Effector memory CD4-positive, alpha-beta T cell (primary cell): ENCODE measurements at regions not wholly inside any gene's neighbourhood (a gene's known extent, or its start where the extent isn't known, plus 50 kb on each side); places are given as distances from the start of the nearest gene placed in this dataset.

ENCODE experiments used
- DNase-seq, 3 donors: peaks; one replicate each; pipeline ENCODE4 v3.0.0-alpha.2; 2020
- H3K27ac ChIP-seq: 2 replicates; pipeline ENCODE4 v1.7.0; 2013; ENCODE audit warnings: mild to moderate bottlenecking, low read length, moderate library complexity; ENCODE audit not compliant: insufficient read depth, poor library complexity, severe bottlenecking
- H3K27me3 ChIP-seq: replicated peaks from 2 replicates; pipeline ENCODE4 v1.7.0; 2013; ENCODE audit warnings: mild to moderate bottlenecking, low read length; ENCODE audit not compliant: insufficient read depth, control insufficient read depth, poor library complexity, severe bottlenecking
- H3K36me3 ChIP-seq: 2 replicates; pipeline ENCODE4 v1.7.0; 2013; ENCODE audit warnings: mild to moderate bottlenecking, low read length, moderate library complexity; ENCODE audit not compliant: control insufficient read depth, insufficient read depth
- H3K4me1 ChIP-seq: 2 replicates; pipeline ENCODE4 v1.7.0; 2013; ENCODE audit warnings: low read length, mild to moderate bottlenecking; ENCODE audit not compliant: control insufficient read depth, insufficient read depth, poor library complexity, severe bottlenecking
- H3K4me3 ChIP-seq: 2 replicates; pipeline ENCODE4 v1.7.0; 2013; ENCODE audit warnings: low read length, low read depth, mild to moderate bottlenecking; ENCODE audit not compliant: insufficient read depth, poor library complexity, severe bottlenecking
- H3K9me3 ChIP-seq: 2 replicates; pipeline ENCODE4 v1.7.0; 2013; ENCODE audit warnings: mild to moderate bottlenecking, low read length, moderate library complexity; ENCODE audit not compliant: control insufficient read depth

GRCh38 chr1:98398092-98398491 is 263.4 kb upstream of the SNX7 start:
- no peaks in the 10 kb centered on the region for H3K9me3 ChIP-seq
- no peaks in the 10 kb centered on the region for H3K36me3 ChIP-seq
- peaks cover 3% of the 10 kb centered on the region for H3K4me1 ChIP-seq
- H3K27ac ChIP-seq: no peak overlapping the region
- no peak for DNase-seq
- H3K27me3 ChIP-seq: no peaks in the 10 kb centered on the region
- no peak overlapping the region for H3K4me3 ChIP-seq

GRCh38 chr1:98393719-98394118 is 267.8 kb upstream of the SNX7 start:
- no peaks in the 10 kb centered on the region for H3K27me3 ChIP-seq
- no peak overlapping the region for H3K27ac ChIP-seq
- no peaks in the 10 kb centered on the region for H3K9me3 ChIP-seq
- no peaks in the 10 kb centered on the region for H3K4me1 ChIP-seq
- H3K36me3 ChIP-seq: no peaks in the 10 kb centered on the region
- no peak for DNase-seq
- no peak overlapping the region for H3K4me3 ChIP-seq

DNA sequence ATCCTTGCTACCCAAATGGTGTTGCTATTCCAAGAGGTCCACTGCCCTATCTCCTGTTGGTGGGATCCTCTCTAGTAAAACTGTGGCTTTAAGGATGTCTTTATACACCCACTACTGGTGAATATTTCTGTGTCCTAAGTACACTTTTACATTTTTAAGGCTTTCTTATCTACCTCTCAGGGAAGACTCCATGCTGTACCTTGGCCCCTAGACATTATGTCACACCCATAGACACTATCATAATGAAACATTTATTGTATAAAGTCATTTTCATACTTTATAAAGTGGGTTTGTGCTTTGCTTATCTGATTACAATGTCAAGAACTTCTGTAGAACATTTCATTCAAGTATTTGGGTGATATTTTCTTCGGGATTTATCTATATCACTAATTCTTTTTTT is 270.3 kb upstream of the SNX7 start:
- no peak overlapping the region for H3K4me3 ChIP-seq
- no peaks in the 10 kb centered on the region for H3K36me3 ChIP-seq
- no peak for DNase-seq
- H3K27ac ChIP-seq: no peak overlapping the region
- H3K27me3 ChIP-seq: no peaks in the 10 kb centered on the region
- H3K9me3 ChIP-seq: no peaks in the 10 kb centered on the region
- H3K4me1 ChIP-seq: no peaks in the 10 kb centered on the region

- H3K27ac ChIP-seq: no peak overlapping the region
- H3K9me3 ChIP-seq: no peaks in the 10 kb centered on the region
- no peak for DNase-seq
- no peaks in the 10 kb centered on the region for H3K36me3 ChIP-seq
- no peaks in the 10 kb centered on the region for H3K4me1 ChIP-seq
- no peaks in the 10 kb centered on the region for H3K27me3 ChIP-seq
- no peak overlapping the region for H3K4me3 ChIP-seq
Observed at GRCh38 chr1:98389809-98390208, 271.7 kb upstream of the SNX7 start.

DNA sequence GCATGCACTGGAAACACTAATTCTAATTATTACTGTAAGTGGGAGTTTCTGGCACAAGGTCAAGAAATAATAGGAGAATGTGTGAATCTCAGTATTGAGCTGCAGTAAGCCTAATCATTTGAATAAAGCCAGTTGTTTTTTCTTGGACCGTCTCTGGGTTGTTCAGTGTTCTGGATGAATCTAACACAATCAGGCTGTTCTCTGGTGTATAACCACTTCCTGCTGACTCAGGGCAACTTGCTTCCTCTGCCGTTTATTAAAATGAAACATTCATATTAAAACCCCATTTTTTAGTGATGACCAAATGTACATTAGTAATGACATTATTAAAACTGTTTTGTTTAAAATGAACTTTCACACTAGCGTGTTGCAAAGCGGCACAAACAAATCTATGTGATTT is 273.1 kb upstream of the SNX7 start:
- DNase-seq: peak in 1 of 3 donors; percentile 2
- Histone ChIP-seq H3K27ac (no peak overlapping the region), H3K9me3 (no peaks in the 10 kb centered on the region), H3K4me3 (no peak overlapping the region), H3K4me1 (no peaks in the 10 kb centered on the region), H3K27me3 (no peaks in the 10 kb centered on the region), H3K36me3 (no peaks in the 10 kb centered on the region)

- DNase-seq: no peak
- Histone ChIP-seq H3K36me3 (no peaks in the 10 kb centered on the region), H3K4me3 (no peak overlapping the region), H3K27me3 (no peaks in the 10 kb centered on the region), H3K27ac (no peak overlapping the region), H3K4me1 (no peaks in the 10 kb centered on the region), H3K9me3 (no peaks in the 10 kb centered on the region)
Observed at GRCh38 chr1:98387701-98388100, 273.8 kb upstream of the SNX7 start.

DNA sequence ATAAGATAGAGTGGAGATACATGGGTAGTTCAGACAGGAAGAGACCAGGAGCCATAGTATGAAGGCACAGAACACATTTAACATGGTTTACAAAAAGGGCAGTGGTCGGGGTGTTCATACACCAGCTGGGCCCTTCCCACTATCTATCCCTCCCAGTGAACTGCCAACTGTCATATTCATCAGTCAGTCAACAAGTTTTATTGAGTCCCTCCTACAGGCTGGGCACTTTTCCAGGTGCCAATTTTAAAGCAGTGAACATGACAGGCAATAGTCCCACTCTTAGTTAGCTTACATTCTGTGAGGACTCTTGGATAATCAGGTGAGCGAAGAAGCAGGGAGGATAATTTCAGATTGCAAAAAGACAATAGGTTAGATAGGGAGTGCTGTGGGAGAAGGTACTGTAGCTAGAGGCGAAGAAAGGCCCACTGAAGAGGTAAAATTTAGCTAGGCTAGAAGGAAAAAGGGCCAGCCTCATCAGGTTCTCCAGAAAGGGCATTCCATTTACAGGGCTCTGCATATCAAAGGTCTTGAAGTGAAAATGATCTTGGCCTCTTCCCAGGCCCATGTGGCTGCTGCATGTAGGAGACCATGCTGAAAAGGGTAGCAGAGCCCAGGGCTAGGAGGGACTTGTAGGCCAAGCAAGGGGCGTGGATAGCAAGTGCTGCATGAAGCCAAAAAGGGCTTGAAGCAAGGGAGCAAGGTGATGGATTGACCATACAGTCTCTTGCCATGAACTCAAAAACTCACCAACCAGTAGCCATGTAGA is 274.7 kb upstream of the SNX7 start:
- DNase-seq: no peak
- no peaks in the 10 kb centered on the region for H3K36me3 ChIP-seq
- H3K4me1 ChIP-seq: no peaks in the 10 kb centered on the region
- H3K27ac ChIP-seq: no peak overlapping the region
- no peak overlapping the region for H3K4me3 ChIP-seq
- H3K27me3 ChIP-seq: no peaks in the 10 kb centered on the region
- no peaks in the 10 kb centered on the region for H3K9me3 ChIP-seq

DNA sequence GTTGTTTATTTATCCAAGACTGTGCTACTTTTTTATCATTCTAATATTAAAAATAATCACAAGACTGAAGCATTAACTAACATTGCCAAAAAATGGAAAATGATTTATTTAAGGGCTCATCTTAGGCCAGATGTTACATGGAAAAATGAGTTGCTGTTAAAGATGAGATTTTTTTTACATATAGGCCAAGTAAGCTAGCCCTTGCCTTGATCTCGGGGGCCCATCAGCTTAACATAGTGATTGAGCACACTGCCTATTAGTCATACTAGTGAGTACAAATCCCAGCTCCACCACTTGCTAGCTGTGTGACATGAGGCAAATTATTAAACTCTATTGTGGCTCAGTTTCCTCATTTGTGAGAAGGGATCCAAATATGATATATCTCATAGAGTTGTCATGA is 275.9 kb upstream of the SNX7 start:
- H3K4me1 ChIP-seq: no peaks in the 10 kb centered on the region
- DNase-seq: no peak

DNA sequence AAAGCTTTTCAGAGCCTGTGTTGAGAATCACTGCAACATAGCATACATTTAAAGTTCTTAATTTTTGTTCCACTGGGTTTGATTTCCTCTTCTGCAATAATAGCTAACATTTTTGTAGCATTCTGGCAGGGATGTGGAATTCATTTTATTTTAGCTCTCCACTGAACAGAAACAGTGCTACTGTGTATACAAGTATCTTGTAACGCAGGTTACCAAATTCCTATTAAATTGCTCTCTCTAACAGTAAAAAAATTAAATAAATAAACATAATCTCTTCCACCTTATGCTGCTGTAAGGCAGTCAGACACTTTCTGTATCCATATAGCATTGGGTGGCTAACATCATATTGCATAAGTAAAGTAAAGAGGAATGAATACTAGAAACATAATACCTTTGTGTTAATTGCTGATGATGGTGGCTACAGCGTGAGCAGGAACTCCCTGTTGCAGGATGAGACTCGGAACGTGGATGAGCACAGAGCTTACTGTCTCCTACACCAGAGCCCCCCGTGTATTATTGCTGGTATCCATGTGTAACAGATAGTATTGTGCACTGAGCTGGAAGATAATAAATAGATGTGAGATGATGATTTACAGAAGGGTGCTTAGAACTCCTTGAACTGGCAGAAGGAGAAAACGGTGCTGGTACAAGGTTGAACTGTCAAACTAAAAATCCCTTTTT is 276.9 kb upstream of the SNX7 start:
- H3K27ac ChIP-seq: no peak overlapping the region
- no peak overlapping the region for H3K4me3 ChIP-seq
- no peaks in the 10 kb centered on the region for H3K4me1 ChIP-seq
- H3K9me3 ChIP-seq: no peaks in the 10 kb centered on the region
- H3K27me3 ChIP-seq: no peaks in the 10 kb centered on the region
- no peak for DNase-seq
- H3K36me3 ChIP-seq: no peaks in the 10 kb centered on the region

More for the DNA sequence above, 275.9 kb upstream of the SNX7 start:
- Histone ChIP-seq H3K36me3 (no peaks in the 10 kb centered on the region), H3K4me3 (no peak overlapping the region), H3K27ac (no peak overlapping the region), H3K9me3 (no peaks in the 10 kb centered on the region), H3K27me3 (no peaks in the 10 kb centered on the region)

DNA sequence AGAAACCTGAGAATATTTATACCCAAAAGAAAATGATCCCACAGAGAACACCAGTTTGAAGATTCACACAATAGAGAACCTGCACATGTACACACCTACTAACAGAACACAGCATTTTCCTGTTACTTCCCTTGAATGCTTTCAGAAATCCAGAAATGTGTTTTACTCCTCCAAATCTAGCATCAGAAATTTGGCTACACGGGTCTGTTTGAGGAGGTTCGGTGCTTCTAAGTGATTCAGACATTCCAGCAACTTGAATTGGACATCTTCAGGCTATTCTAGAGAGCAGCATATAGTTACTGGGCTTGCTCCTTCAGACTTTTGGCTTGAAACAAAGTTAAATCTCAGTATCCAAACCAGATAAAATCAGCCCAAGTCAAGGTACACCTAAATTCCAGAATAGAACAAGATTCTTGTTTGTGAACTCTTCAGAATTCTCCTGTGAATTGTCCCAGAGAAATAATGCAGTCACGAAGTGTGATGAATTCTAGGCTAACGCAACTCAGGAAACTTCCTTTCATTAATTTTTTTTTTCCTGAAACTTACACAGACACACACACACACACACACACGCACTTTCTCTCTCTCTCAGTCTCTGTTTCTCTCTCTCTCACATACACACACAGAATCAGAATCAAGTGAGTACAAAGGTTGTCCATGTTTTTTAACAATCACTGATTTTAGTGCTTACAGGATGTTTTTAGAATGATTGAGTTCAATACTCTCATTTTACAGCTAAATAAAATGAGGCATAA is 278.4 kb upstream of the SNX7 start:
- no peak overlapping the region for H3K27ac ChIP-seq
- no peaks in the 10 kb centered on the region for H3K9me3 ChIP-seq
- H3K36me3 ChIP-seq: no peaks in the 10 kb centered on the region
- no peak for DNase-seq
- no peak overlapping the region for H3K4me3 ChIP-seq
- no peaks in the 10 kb centered on the region for H3K27me3 ChIP-seq
- H3K4me1 ChIP-seq: no peaks in the 10 kb centered on the region
